Endothelial cell of umbilical vein (primary cell): ENCODE measurements at regions not wholly inside any gene's neighbourhood (a gene's known extent, or its start where the extent isn't known, plus 50 kb on each side); places are given as distances from the start of the nearest gene placed in this dataset.

Experiments
- CTCF ChIP-seq, 2 donors: IDR thresholded peaks; 1 replicate in 1 of 2; 2 replicates in 1 of 2; pipeline ENCODE4 v1.5.1; 2011; ENCODE audit warnings: low read length in 2 of 2, mild to moderate bottlenecking in 2 of 2, moderate library complexity in 2 of 2, control low read depth in 1 of 2, inconsistent platforms in 1 of 2, low read depth in 1 of 2; ENCODE audit not compliant: insufficient read depth in 1 of 2; ENCODE audit errors: extremely low read depth in 1 of 2
- EZH2 ChIP-seq: IDR thresholded peaks from 2 replicates; pipeline ENCODE4 v1.6.1; 2012; ENCODE audit warnings: borderline replicate concordance, low read depth, mild to moderate bottlenecking, moderate library complexity, low read length, inconsistent platforms; ENCODE audit not compliant: severe bottlenecking
- GATA2 ChIP-seq: IDR thresholded peaks from 2 replicates; pipeline ENCODE4 v1.7.0; 2011; ENCODE audit warnings: low read depth, mild to moderate bottlenecking, moderate library complexity, mixed read lengths, low read length; ENCODE audit not compliant: insufficient read length, insufficient read depth
- JUN ChIP-seq: IDR thresholded peaks from 2 replicates; pipeline ENCODE4 v1.6.1; 2011; ENCODE audit warnings: borderline replicate concordance, low read depth; ENCODE audit not compliant: insufficient read length, insufficient read depth
- MAX ChIP-seq: IDR thresholded peaks from 2 replicates; pipeline ENCODE4 v1.6.1; 2011; ENCODE audit not compliant: insufficient read depth, insufficient read length
- POLR2A ChIP-seq: IDR thresholded peaks from 2 replicates; pipeline ENCODE4 v1.6.1; 2012; ENCODE audit warnings: low read depth, mild to moderate bottlenecking, control low read depth, low read length
- POLR2AphosphoS5 ChIP-seq: IDR thresholded peaks from 2 replicates; pipeline ENCODE4 v1.6.1; 2012; ENCODE audit warnings: low read depth, mild to moderate bottlenecking, control low read depth, low read length, moderate library complexity; ENCODE audit not compliant: insufficient read depth

GRCh38 chr6:141990840-141991239 lies 141.9 kb upstream of the GJE1 start:
- no peak for TF ChIP-seq POLR2AphosphoS5
- TF ChIP-seq POLR2A: no peak
- TF ChIP-seq CTCF (IDR thresholded peaks at IDR 0.05; ENCODE audit: extremely low read depth in 1 of 2, insufficient read depth in 1 of 2, low read depth in 1 of 2, low read length in 2 of 2): no peak
- TF ChIP-seq GATA2: no peak
- no peak for TF ChIP-seq JUN
- no peak for TF ChIP-seq EZH2
- no peak for TF ChIP-seq MAX
